ENCODE measurements at regions not wholly inside any gene's neighbourhood (a gene's known extent, or its start where the extent isn't known, plus 50 kb on each side); places are given as distances from the start of the nearest gene placed in this dataset.

GRCh38 chr10:20686015-20686635 is 211.0 kb downstream of the NEBL start:
- Histone ChIP-seq H3K27me3 (no peaks in the 10 kb centered on the region), H3K4me3 (no peak overlapping the region), H3K4me1 (no peaks in the 10 kb centered on the region), H3K9ac (no peak overlapping the region), H3K36me3 (no peaks in the 10 kb centered on the region), H3K9me3 (no peaks in the 10 kb centered on the region; the same call in 1 of the 2 replicates), H3K4me2 (no peak overlapping the region), H4K20me1 (no peaks in the 10 kb centered on the region), H3K27ac (no peak overlapping the region)
- TF ChIP-seq Cebpa-rat (IDR thresholded peaks at IDR 0.05), result no peak

- Histone ChIP-seq H4K20me1 (no peaks in the 10 kb centered on the region), H3K9me3 (no peaks in the 10 kb centered on the region; the same call in 1 of the 2 replicates), H3K27me3 (no peaks in the 10 kb centered on the region), H3K36me3 (no peaks in the 10 kb centered on the region), H3K9ac (no peak overlapping the region), H3K4me1 (no peaks in the 10 kb centered on the region), H3K4me2 (no peak overlapping the region), H3K27ac (no peak overlapping the region), H3K4me3 (no peak overlapping the region)
- TF ChIP-seq Cebpa-rat (IDR thresholded peaks at IDR 0.05), result no peak
These were observed 211.6 kb downstream of the NEBL start for GRCh38 chr10:20685462-20685861.

GRCh38 chr10:20683345-20683744 is 213.8 kb downstream of the NEBL start:
- Histone ChIP-seq H3K4me2 (no peak overlapping the region), H3K9ac (no peak overlapping the region), H4K20me1 (no peaks in the 10 kb centered on the region), H3K36me3 (no peaks in the 10 kb centered on the region), H3K4me1 (no peaks in the 10 kb centered on the region), H3K27ac (no peak overlapping the region), H3K27me3 (no peaks in the 10 kb centered on the region), H3K4me3 (no peak overlapping the region), H3K9me3 (no peaks in the 10 kb centered on the region; the same call in 1 of the 2 replicates)
- no peak for TF ChIP-seq Cebpa-rat (IDR thresholded peaks at IDR 0.05)

GRCh38 chr10:20682782-20683181 is 214.3 kb downstream of the NEBL start:
- no peak overlapping the region for H3K4me3 ChIP-seq
- no peaks in the 10 kb centered on the region for H4K20me1 ChIP-seq
- TF ChIP-seq Cebpa-rat (IDR thresholded peaks at IDR 0.05), result no peak
- no peaks in the 10 kb centered on the region for H3K36me3 ChIP-seq
- H3K9me3 ChIP-seq, result no peaks in the 10 kb centered on the region; the same call in 1 of the 2 replicates
- H3K9ac ChIP-seq, result no peak overlapping the region
- no peaks in the 10 kb centered on the region for H3K4me1 ChIP-seq
- no peak overlapping the region for H3K27ac ChIP-seq
- no peak overlapping the region for H3K4me2 ChIP-seq
- H3K27me3 ChIP-seq, result no peaks in the 10 kb centered on the region

GRCh38 chr10:20677340-20677739 is 219.8 kb downstream of the NEBL start:
- Histone ChIP-seq H3K9ac (no peak overlapping the region), H4K20me1 (no peaks in the 10 kb centered on the region), H3K4me1 (no peaks in the 10 kb centered on the region), H3K27ac (no peak overlapping the region), H3K9me3 (no peaks in the 10 kb centered on the region), H3K4me3 (no peak overlapping the region), H3K36me3 (no peaks in the 10 kb centered on the region), H3K27me3 (no peaks in the 10 kb centered on the region), H3K4me2 (no peak overlapping the region)
- no peak for TF ChIP-seq Cebpa-rat (IDR thresholded peaks at IDR 0.05)

GRCh38 chr10:20674926-20675325 is 222.2 kb downstream of the NEBL start:
- H3K4me2 ChIP-seq, result no peak overlapping the region
- H3K36me3 ChIP-seq, result no peaks in the 10 kb centered on the region
- no peak overlapping the region for H3K27ac ChIP-seq
- H3K4me3 ChIP-seq, result no peak overlapping the region
- TF ChIP-seq Cebpa-rat (IDR thresholded peaks at IDR 0.05), result no peak
- H3K27me3 ChIP-seq, result no peaks in the 10 kb centered on the region
- no peaks in the 10 kb centered on the region for H4K20me1 ChIP-seq
- H3K9ac ChIP-seq, result no peak overlapping the region
- no peaks in the 10 kb centered on the region for H3K4me1 ChIP-seq
- H3K9me3 ChIP-seq, result no peaks in the 10 kb centered on the region

- H3K36me3 ChIP-seq, result no peaks in the 10 kb centered on the region
- no peaks in the 10 kb centered on the region for H3K27me3 ChIP-seq
- H3K9ac ChIP-seq, result no peak overlapping the region
- H3K4me3 ChIP-seq, result no peak overlapping the region
- H3K9me3 ChIP-seq, result no peaks in the 10 kb centered on the region
- H4K20me1 ChIP-seq, result no peaks in the 10 kb centered on the region
- H3K4me2 ChIP-seq, result no peak overlapping the region
- TF ChIP-seq Cebpa-rat (IDR thresholded peaks at IDR 0.05), result no peak
- no peaks in the 10 kb centered on the region for H3K4me1 ChIP-seq
- no peak overlapping the region for H3K27ac ChIP-seq
These were observed 223.9 kb downstream of the NEBL start for GRCh38 chr10:20673175-20673574.

- TF ChIP-seq Cebpa-rat (IDR thresholded peaks at IDR 0.05), result no peak
- H3K27ac ChIP-seq, result no peak overlapping the region
- no peak overlapping the region for H3K4me2 ChIP-seq
- H3K27me3 ChIP-seq, result no peaks in the 10 kb centered on the region
- no peak overlapping the region for H3K9ac ChIP-seq
- no peak overlapping the region for H3K4me3 ChIP-seq
- no peaks in the 10 kb centered on the region for H3K9me3 ChIP-seq
- no peaks in the 10 kb centered on the region for H3K36me3 ChIP-seq
- no peaks in the 10 kb centered on the region for H4K20me1 ChIP-seq
- H3K4me1 ChIP-seq, result no peaks in the 10 kb centered on the region
These were observed 224.4 kb downstream of the NEBL start for GRCh38 chr10:20672741-20673140.

- H3K27ac ChIP-seq, result no peak overlapping the region
- H3K4me1 ChIP-seq, result no peaks in the 10 kb centered on the region
- H3K36me3 ChIP-seq, result no peaks in the 10 kb centered on the region
- no peaks in the 10 kb centered on the region for H3K27me3 ChIP-seq
- no peak overlapping the region for H3K9ac ChIP-seq
- H4K20me1 ChIP-seq, result no peaks in the 10 kb centered on the region
- H3K4me2 ChIP-seq, result no peak overlapping the region
- no peak overlapping the region for H3K4me3 ChIP-seq
- no peaks in the 10 kb centered on the region for H3K9me3 ChIP-seq
- no peak for TF ChIP-seq Cebpa-rat (IDR thresholded peaks at IDR 0.05)
These were observed 226.5 kb downstream of the NEBL start for GRCh38 chr10:20670579-20670978.

- H3K9me3 ChIP-seq, result no peaks in the 10 kb centered on the region
- H3K27me3 ChIP-seq, result no peaks in the 10 kb centered on the region
- no peak overlapping the region for H3K4me3 ChIP-seq
- H3K4me1 ChIP-seq, result no peaks in the 10 kb centered on the region
- H3K36me3 ChIP-seq, result no peaks in the 10 kb centered on the region
- no peaks in the 10 kb centered on the region for H4K20me1 ChIP-seq
- no peak for TF ChIP-seq Cebpa-rat (IDR thresholded peaks at IDR 0.05)
- H3K4me2 ChIP-seq, result no peak overlapping the region
- H3K27ac ChIP-seq, result no peak overlapping the region
- no peak overlapping the region for H3K9ac ChIP-seq
These were observed 228.1 kb downstream of the NEBL start for GRCh38 chr10:20668985-20669384.

- no peak overlapping the region for H3K4me3 ChIP-seq
- H3K4me2 ChIP-seq, result no peak overlapping the region
- H3K36me3 ChIP-seq, result no peaks in the 10 kb centered on the region
- no peaks in the 10 kb centered on the region for H4K20me1 ChIP-seq
- H3K27ac ChIP-seq, result no peak overlapping the region
- H3K27me3 ChIP-seq, result no peaks in the 10 kb centered on the region
- no peaks in the 10 kb centered on the region for H3K4me1 ChIP-seq
- TF ChIP-seq Cebpa-rat (IDR thresholded peaks at IDR 0.05), result no peak
- H3K9me3 ChIP-seq, result no peaks in the 10 kb centered on the region
- no peak overlapping the region for H3K9ac ChIP-seq
These were observed 234.4 kb downstream of the NEBL start for GRCh38 chr10:20662742-20663141.

Data from BLaER1 (cell line).